SW480 (cell line): ENCODE measurements at regions not wholly inside any gene's neighbourhood (a gene's known extent, or its start where the extent isn't known, plus 50 kb on each side); places are given as distances from the start of the nearest gene placed in this dataset.

Experiments used
- DNase-seq: peaks from one replicate; pipeline ENCODE4 v3.0.0-alpha.2; 2016; ENCODE audit warnings: low spot score

DNA sequence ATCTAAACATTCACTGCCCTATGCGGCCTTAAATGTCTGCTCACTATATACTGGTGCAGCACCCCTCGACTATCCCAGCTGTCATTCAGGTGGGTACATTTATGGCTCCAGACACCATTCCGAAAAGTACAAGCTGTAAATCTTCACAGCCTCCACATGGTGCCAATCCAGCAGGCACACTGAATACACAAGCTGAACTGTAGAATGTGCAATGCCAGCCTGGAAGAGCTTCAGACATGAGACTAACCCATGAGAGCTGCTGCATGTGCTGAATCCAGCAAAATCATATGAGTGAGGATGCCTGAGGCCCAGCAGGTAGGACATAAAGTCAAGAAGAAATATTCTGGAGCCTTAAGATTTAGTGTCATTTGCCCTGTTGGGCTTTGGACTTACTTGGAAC lies 483.8 kb upstream of the GRIA1 start:
- no peak for DNase-seq

DNA sequence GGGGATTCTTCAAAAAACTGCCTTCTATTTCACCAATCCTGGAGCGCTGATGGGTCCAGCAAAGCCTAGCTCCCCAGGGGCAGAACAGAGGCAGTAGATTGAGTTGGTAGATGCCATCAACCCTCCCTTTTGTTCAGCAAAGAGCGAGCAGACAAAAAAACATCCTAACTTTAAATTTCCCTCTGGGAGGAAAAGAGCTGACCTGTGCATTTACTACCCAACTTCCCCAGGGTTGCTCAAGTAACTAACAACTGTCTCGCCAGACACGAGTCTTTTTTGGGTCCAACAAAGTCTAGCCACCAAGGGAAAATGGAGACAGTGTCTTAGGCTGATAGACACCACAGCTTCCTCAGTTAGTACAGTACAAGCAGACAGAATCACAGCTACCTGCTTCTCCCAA lies 476.3 kb upstream of the GRIA1 start:
- no peak for DNase-seq

DNA sequence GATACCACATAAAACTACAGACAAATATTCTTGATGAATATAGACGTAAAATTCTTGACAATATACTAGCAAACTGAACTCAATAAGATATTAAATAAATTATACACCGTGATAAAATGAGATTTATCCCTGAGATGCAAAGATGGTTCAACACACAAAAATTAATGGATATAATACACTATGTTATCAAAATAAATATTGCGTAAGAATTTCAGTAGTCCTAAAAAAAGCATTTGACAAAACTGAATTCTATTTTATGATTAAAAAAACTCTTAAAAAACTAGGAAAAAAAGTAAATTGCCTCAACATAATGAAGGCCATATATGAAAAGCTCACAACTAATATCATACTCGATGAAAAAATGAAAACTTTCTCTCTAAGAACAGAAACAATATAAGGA lies 472.3 kb upstream of the GRIA1 start:
- no peak for DNase-seq

DNA sequence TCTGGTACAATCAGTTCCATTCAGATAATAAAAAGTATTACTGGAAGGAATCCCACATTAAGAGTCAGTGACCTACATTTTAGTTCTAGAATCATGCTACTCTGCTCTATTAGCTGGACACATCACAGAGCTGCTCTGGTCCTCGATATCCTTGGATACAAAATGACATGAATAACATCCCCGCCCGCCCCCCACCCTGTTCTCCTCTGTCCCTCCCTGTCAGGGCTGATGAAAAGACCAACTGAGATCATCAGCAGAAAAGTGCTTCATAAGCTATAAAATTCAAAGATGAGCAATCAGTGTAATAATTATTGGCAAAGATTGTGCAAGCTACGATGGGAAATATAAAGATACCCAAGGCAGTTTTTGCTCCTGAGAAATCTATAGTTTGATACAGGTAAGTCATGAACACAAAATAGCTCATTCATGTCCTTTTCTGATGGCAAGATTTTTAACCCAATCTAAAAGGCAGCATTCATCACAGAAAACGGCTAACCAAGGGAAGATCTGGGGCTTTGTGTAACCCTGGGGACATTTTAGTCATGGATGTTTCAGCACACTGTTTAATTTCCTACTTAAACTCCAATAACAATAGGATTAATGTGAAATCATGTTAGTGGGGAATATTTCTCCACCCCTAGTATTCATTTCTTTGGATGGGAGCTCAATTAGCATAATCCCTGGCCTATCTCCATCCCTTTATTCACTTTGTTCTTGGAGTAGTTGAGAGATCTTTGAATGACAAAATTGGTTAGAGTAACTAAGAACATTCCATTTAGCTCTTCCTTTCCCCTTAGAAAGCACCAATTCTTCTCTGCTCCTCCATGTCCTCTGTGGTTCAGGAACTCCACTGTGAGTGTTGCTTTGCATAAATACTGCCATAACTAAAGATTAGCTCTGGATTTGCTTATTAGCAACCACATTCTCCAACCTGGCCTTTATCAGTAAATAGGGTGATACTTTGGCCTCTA lies 459.4 kb upstream of the GRIA1 start:
- DNase-seq, result no peak

DNA sequence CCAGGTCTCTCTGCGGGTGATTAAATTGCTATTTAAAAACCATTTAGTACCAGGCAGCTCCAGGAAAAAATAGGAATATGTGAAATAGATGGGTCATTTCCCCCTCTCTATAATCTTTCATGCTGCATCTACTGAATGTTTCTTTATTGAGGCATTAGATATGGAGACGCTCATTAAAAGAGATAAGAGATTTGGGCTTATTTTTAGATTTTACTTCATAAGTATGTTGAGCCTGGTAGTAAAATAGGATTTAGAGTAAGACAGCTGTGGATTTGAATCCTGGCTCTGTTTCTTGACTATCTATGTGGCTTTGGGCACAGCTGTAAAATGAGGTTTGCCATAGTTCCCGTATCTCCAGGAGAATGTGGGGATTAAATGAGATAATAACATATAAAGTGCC lies 451.0 kb upstream of the GRIA1 start:
- DNase-seq, result no peak

DNA sequence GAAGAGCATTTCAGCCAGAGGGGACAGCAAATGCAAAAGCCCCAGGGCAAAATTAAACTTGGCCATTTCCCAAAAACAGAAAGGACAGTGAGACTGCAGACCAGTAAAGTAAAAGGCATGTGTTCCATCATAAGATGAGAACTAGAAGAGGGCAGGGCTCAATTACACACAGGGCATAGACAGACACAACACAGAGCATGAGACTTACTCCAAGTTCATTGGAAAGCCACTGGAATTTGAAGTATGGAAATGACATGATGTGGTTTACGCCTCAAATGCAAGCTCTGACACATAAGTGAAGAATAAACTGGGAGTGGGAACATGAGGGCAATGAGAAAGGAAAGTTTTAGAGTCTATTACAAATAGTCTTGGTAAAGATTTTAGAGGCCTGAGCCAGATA lies 446.6 kb upstream of the GRIA1 start:
- DNase-seq, result no peak

DNA sequence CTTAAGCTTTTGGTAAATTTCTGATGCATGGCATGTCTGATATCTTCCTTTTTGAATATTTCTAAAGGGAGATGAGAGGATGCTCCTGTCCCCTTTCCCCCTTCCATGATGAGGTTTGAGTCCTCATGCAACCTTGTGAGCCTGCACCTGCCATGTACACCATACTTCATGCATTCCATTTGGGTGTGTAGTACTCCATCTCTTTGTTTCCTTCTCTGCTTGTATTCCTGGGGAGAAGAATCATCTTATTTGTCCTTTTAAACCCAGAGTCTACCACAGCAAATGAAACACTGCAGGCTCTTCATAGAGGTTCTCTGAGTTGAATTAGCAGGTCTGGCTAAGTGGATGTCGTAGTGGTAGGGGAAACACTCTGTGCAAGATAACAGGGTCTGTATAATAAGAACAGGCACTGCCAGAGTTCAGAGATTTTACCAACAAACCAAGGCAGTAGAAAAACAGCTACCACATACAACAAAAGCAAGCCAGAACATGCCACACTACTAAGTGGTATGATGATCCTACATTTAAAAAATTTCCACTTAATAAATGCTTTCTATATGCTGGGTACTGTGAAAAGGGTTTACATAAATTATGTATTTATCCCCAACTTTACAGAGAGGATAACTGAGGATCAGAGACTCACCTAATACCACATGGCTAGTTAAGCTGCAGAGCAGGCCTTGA lies 439.8 kb upstream of the GRIA1 start:
- no peak for DNase-seq

DNA sequence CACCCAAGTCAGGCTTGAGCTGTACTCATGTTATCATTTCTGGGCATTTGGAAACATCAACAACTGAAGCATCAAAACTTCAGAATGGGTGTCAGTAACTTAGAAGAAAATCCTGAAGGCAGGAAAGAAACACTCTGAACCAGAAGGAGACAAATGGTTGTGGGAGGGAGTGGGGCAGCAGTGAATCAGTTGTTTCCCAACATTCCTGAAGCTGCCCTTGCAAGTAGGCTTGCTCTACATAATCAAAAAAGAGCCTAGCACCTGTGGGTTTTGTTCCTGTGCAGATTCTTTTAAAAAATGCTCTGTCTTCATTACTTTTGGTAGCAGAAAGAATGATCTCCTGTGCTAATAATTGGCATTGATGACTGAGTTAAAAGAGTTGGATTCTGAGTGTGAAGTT lies 424.2 kb upstream of the GRIA1 start:
- no peak for DNase-seq

DNA sequence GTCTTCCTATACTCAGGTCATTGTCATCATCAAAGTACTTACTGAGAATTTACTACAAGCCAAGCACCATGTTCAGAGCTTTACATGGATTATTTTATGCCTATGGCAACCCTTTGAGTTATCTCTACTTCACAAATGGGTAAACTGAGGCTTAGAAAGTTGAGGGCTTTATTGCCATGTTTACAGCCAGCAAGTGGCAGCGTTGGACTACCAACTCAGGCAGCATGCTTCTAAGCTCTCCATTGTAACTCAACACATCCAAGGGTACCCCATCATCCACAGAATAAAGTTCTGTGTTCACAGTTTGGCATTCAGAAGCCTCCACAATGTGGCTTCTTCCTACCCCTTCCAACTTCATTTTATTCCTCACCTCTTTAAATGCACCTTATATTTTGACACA lies 422.6 kb upstream of the GRIA1 start:
- DNase-seq, result no peak

DNA sequence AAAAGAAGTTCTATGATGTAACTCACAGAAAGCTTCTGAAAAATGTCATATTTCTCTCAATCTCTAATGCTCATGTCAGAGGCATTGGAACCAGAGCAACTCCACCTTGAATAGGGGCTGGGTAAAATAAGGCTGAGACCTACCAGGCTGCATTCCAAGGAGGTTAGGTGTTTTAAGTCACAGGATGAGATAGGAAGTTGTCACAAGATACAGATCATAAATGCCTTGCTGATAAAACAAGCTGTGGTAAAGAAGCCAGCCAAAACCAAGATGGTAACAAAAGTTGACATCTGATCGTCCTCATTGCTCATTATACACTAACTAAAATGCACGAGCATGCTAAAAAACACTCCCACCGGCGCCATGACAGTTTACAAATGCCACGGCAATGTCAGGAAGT lies 411.1 kb upstream of the GRIA1 start:
- no peak for DNase-seq

DNA sequence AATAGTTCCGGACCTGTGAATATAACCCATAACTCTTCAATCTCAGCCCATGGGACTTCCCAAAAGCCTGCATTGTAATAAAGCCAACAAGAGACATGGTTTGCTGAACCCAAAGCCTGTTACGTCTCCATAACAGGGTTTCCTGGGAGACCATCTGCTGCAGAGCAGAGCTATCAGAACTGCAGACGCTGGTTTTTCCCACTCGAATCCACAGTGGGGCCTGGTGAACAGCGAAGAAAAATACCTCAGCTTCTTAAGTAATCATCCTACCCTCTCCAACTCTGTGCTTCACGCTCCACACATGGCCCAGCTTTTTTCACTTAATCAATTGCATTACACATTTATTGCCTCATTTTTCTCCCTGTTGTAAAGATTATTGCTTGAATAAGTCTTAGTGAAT lies 409.5 kb upstream of the GRIA1 start:
- DNase-seq, result no peak

DNA sequence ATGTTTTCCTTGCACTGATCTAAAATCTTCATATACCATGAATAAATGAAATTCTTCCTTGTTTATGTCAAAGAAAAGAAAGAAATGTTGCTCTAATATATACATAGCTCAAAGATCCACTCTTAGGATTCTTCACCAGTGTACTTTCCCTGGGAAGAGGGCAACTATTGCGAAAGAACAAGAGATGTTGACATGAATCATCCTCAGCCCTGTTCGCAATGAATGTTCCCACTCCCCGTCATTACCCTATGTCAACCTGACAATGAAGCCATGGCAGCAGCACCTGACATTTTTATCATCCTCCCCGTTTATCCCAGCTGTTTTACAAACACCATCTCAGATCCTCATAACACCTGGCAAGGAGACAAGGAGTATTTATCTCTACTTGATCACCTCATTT lies 409.1 kb upstream of the GRIA1 start:
- DNase-seq, result no peak

DNA sequence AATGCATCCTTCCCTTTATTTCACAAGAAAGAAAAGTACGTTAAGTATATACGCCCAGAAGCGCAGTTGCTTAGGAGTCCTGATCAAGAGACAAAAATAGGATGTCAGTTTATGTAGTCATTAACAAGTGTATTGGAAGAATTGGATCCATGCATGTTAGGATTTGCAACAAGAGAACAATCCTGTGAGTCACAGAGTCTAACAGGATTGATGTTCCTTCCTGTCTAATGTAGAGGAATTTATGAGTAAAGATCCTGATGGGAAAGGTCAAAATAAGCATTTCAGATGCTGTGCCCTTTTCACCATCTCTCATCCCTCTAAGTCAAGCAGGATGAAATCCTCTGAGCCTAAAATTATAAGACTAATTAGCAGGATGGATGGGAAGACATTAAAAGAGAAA lies 406.0 kb upstream of the GRIA1 start:
- no peak for DNase-seq

DNA sequence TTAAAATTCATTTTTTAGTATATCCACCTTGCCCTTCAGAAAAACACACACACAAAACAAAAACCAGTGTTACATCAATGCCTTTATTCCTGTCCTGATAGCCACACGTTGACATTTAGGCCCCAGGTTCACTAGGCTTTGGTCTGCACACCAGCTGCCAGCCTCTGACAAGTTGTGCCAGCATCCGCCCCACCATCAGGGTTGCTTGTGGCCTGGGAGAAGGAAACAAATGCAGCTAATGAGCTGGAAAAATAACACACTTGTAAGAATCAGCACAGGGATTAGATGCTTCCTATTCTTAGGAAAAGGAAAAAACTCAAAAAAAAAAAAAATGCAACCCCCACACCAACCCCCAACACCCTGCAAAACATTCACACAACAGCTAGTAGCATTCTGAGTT lies 404.0 kb upstream of the GRIA1 start:
- no peak for DNase-seq

DNA sequence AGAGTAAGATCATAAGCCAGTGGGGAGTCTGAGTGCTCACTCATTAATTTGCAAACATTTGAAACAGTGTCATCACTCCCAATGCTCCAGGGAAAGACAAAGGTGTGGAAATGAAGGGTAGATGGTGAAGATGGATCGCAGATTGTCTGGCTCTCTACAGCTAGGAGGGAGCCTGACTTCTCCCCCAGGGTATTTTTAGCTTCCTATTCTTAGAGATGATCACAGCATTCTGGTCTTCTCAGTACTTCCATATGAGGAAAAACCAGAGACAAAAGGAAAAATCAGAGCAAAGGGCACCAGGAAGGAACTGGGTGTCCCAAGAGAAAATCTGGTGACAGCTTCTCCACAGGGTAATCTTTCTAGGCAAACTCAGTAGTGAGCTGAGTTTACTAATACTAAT lies 401.9 kb upstream of the GRIA1 start:
- DNase-seq, result no peak

DNA sequence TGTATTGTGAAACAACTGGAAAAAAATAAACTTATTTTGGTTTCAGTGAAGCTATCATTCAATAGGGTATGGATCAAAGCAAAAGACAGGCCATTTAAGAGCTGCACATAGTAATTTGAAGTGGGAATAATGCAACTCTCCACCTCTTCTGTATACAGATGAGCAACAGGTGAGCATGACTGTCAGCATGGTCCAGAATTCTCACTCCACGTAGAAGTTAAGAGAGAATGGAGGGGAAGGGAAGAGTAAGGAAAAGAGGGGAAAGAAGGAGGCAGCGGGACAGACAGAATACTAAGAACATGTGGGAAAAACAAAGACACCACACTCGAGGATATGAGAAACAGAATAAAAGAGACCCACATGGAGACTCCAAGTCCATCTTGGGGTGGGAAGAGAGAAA lies 396.1 kb upstream of the GRIA1 start:
- no peak for DNase-seq

DNA sequence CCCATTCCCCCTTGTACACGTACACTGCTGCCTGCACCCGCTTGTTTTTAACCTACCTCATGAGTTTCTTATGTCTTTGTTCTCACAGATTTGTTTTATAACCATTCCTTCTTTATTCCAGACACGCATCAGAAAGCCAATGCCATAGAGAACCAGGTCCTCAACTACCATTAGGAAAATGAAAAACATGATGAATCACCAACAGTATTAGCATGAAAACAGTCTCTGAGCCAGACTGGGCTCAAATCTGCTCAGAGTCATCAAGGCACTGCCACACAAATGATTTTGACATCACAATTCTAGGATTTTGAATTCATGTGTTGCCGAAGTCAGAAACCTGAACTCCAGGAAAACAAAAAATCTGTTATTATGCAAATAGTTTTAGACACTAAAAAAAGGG lies 394.1 kb upstream of the GRIA1 start:
- DNase-seq, result no peak

DNA sequence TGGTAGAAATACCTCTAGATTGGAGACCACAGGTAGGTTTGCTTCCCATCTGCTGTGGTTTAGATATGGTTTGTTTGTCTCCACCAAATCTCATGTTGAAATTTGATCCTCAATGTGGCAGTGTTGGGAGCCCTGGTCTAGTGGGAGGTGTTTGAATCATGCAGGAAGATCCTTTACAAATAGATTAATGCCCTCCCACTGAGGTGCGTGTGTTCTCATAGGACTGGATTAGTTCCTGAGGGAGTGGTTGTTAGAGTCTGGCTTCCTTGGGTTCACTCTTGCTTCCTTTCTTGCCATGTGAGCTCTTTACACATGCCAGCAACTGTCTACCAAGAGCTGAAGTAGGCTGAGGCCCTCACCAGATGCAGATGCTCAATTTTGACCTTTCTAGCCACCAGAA lies 391.1 kb upstream of the GRIA1 start:
- peak; percentile 2 for DNase-seq

DNA sequence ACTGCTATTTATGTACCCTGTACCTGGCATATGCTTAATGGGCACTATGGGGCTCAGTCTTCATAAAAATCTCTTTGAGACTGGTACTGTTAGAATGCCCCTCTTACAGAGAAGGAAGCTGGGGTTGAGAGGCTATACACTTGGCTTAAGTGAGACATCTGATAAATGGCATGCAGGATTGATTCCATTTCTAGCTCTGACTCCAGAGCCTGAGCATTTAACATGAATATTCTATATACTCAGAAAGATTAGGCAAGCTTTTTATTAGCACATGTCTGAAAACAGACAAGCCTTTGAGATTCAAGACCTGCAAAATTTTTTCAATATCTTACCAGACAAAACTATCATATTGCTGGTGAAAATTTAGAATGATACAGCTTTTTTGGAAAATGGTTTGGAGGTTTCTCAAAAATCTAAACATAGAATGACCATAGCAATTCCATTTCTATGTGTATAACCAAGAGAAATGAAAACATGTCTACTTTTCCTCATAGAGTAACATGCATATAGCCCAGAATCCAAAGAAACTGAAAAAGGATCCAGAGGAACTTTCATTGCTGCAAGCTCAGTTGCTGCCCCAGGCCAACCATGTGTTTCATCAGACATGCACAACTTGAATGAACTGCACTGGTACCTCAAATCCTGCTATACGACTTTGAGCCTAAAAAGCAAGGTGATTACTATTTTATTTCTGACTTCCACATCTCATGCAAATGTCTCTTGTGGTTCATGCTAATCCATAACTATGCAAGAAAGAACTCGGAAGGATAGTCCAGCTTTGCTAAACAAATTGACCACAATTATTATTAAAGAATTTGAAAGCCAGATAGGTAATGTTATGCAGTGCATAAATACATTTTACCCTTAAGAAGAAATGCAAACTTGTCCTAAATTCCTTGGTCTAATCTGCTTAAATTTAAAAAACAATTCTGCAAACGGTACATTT lies 389.0 kb upstream of the GRIA1 start:
- DNase-seq, result no peak

DNA sequence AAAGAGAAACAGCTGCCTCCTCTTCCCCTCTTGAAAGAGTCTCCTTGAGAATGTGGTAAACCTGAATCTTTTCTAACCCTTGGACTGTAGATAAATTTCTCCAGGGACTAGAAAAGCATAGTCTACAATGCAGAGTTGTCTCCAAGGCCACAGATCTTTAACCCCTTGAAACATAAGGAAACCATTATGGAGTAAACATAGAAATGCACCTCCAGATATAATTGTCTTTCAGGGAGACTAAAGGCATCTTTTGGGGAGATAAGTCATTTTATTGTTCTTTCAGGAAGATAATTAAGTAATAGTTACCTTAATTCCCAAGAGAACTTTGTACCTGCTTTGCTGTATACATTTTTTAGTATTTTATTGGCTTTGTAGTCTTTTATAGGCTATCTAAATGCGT lies 373.6 kb upstream of the GRIA1 start:
- DNase-seq, result no peak

DNA sequence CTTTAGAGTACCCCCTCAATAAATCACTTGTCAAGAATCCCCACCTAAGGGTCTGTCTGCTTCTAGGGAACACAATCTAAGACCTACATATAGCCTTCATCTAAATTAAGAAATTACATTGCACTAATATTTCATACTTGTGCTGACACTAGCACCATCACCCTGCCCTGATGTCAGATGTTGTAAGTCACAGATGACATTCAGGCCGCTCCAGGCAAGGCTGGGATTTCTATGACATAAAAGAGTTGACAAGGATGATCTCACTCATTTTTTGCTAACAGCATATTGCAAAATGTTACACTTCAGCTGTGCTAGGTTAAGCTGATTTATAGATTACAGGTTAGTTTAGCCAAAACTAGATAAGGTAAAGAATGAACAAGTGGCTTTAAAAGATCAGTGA lies 372.5 kb upstream of the GRIA1 start:
- DNase-seq, result no peak

DNA sequence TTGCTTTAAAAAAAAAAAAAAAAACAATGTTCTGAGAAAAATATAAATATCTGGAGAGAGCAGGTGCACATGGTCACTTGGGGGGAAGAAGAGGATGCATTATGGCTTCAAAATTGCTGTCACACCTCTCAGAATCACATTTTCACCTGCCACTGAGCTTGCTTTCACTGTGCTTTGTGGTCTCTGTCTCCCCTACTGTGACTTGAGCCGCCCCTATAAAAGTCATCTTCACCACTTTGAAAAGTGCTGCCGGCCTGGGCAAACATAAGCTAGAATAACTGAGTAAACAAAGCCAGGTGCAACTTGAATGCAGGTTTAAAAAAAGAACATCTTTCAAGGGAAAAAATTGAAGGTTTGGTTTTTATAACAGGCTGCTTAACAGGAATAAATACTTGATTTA lies 368.1 kb upstream of the GRIA1 start:
- DNase-seq, result peak; percentile 14

DNA sequence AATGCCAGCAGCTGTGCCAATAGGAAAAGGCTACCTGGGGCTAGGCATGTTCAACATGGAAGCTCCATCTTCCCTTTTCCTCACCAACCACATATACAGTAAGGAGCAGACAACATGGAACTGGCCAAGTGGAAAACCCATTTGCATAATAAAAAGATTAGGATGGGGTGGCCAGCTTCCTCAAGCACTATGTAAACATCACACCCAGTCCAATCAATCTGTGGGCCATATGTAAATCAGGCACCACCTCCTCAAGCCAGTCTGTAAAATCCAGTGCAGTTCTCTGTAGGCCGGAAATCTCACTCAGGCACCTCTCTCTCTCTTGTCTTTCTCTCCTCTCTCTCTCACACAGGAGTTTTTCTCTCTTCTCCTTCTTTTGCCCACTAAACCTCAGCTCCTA lies 360.2 kb upstream of the GRIA1 start:
- DNase-seq, result no peak
